SK-N-SH (cell line): ENCODE measurements at regions not wholly inside any gene's neighbourhood (a gene's known extent, or its start where the extent isn't known, plus 50 kb on each side); places are given as distances from the start of the nearest gene placed in this dataset.

Experiments used
- CTCF ChIA-PET: fragments of 300-600, 350-600 bp; formaldehyde crosslinking; extraction: SDS; loops from one replicate; lab custom pipeline; 2021; lab: Yijun Ruan, JAX
- POLR2A ChIA-PET: fragments of 350-600 bp; sonication (Branson Sonifier 250); formaldehyde crosslinking; extraction: SDS; loops from one replicate; lab custom pipeline; 2020; ENCODE audit warnings: antibody characterized with exemption, inconsistent platforms; lab: Yijun Ruan, JAX
- DNase-seq: peaks from one replicate; pipeline ENCODE4 v3.0.0; 2012
- H2AFZ ChIP-seq: fragments of 200-600 bp; sonication (generic); 2 replicates; pipeline ENCODE4 v1.8.1; 2016; ENCODE audit warnings: antibody characterized with exemption, mild to moderate bottlenecking, low read depth
- H3F3A ChIP-seq: fragments of 200-600 bp; sonication (generic); replicated peaks from 2 replicates; pipeline ENCODE3; 2016; ENCODE audit warnings: antibody characterized with exemption, mild to moderate bottlenecking; ENCODE audit not compliant: insufficient read depth
- H3K27ac ChIP-seq, 2 experiments: fragments of 200-500 bp in 1 of 2; fragments of 200-600 bp in 1 of 2; sonication (Bioruptor generic) in 1 of 2; sonication (generic), shearing (Covaris generic) in 1 of 2; 2 replicates each; pipeline versions ENCODE4 v1.5.1 to v1.6.1; 2014 to 2016; ENCODE audit warnings: low read depth in 2 of 2, inconsistent platforms in 1 of 2, low read length in 1 of 2, mild to moderate bottlenecking in 1 of 2, mixed read lengths in 1 of 2
- H3K27me3 ChIP-seq: fragments of 200-600 bp; sonication (generic), shearing (Covaris generic); 2 replicates; pipeline ENCODE4 v1.6.1; 2016; ENCODE audit warnings: mixed run types; ENCODE audit not compliant: insufficient read depth
- H3K36me3 ChIP-seq, 2 experiments: fragments of 200-500 bp in 1 of 2; fragments of 200-600 bp in 1 of 2; sonication (Bioruptor generic) in 1 of 2; sonication (generic) in 1 of 2; replicated peaks in 1 of 2; 2 replicates each; pipeline versions ENCODE3 to v1.5.1; 2014 to 2016; ENCODE audit warnings: low read length in 1 of 2, mild to moderate bottlenecking in 1 of 2; ENCODE audit not compliant: insufficient read depth in 2 of 2, control insufficient read depth in 1 of 2
- H3K4me1 ChIP-seq, 2 experiments: fragments of 200-500 bp in 1 of 2; fragments of 200-600 bp in 1 of 2; sonication (Bioruptor generic) in 1 of 2; sonication (generic), shearing (Covaris generic) in 1 of 2; 2 replicates each; pipeline versions ENCODE4 v1.5.1 to v1.6.1; 2014 to 2016; ENCODE audit warnings: low read depth in 1 of 2, low read length in 1 of 2, mixed run types in 1 of 2; ENCODE audit not compliant: insufficient read depth in 2 of 2, control insufficient read depth in 1 of 2
- H3K4me2 ChIP-seq: fragments of 200-600 bp; sonication (generic), shearing (Covaris generic); 2 replicates; pipeline ENCODE4 v1.6.1; 2017; ENCODE audit warnings: mixed run types
- H3K4me3 ChIP-seq, 2 experiments: fragments of 200-500 bp in 1 of 2; fragments of 200-600 bp in 1 of 2; sonication (Bioruptor generic) in 1 of 2; sonication (generic), shearing (Covaris generic) in 1 of 2; 2 replicates each; pipeline versions ENCODE4 v1.5.1 to v1.8.1; 2014 to 2016; ENCODE audit warnings: low read depth in 2 of 2, inconsistent platforms in 1 of 2, low read length in 1 of 2, mild to moderate bottlenecking in 1 of 2, mixed read lengths in 1 of 2, moderate library complexity in 1 of 2
- H3K79me2 ChIP-seq: fragments of 200-600 bp; sonication (generic); 2 replicates; pipeline ENCODE4 v1.8.1; 2017; ENCODE audit warnings: mild to moderate bottlenecking; ENCODE audit not compliant: insufficient read depth
- H3K9ac ChIP-seq: fragments of 200-600 bp; sonication (generic); 2 replicates; pipeline ENCODE4 v1.6.1; 2017; ENCODE audit warnings: mixed run types
- H3K9me2 ChIP-seq: fragments of 200-600 bp; sonication (generic); 2 replicates; pipeline ENCODE4 v1.6.1; 2017; ENCODE audit warnings: mixed run types
- H3K9me3 ChIP-seq: fragments of 200-600 bp; sonication (generic); 2 replicates; pipeline ENCODE4 v1.6.1; 2017; ENCODE audit warnings: mixed run types, mild to moderate bottlenecking, moderate library complexity
- H4K20me1 ChIP-seq: fragments of 200-600 bp; sonication (generic); 2 replicates; pipeline ENCODE4 v1.6.1; 2017; ENCODE audit warnings: mild to moderate bottlenecking, mixed run types; ENCODE audit not compliant: insufficient read depth
- CHD2 ChIP-seq: fragments of 150-350 bp; IDR thresholded peaks from 2 replicates; pipeline ENCODE4 v1.6.1; 2018; ENCODE audit warnings: low read length; ENCODE audit not compliant: partially characterized antibody
- ELF1 ChIP-seq: IDR thresholded peaks from 2 replicates; pipeline ENCODE4 v1.4.0; 2012
- MXI1 ChIP-seq: IDR thresholded peaks from 2 replicates; pipeline ENCODE4 v1.6.1; 2012; ENCODE audit warnings: mild to moderate bottlenecking, low read depth, low read length, improper control_type of control experiment
- POLR2AphosphoS5 ChIP-seq: IDR thresholded peaks from 2 replicates; pipeline ENCODE4 v1.6.1; 2012; ENCODE audit warnings: low read depth, low read length
- SIN3A ChIP-seq: IDR thresholded peaks from 2 replicates; pipeline ENCODE4 v1.6.1; 2012; ENCODE audit warnings: low read depth, mild to moderate bottlenecking, low read length, moderate library complexity, borderline replicate concordance
- TCF12 ChIP-seq: IDR thresholded peaks from 2 replicates; pipeline ENCODE4 v1.4.0; 2012
- WGBS: methylation state at CpG from one replicate; pipeline ENCODE4 v1.1.6; 2017; ENCODE audit warnings: low lambda C conversion rate; 5-methylcytosine and 5-hydroxymethylcytosine counted together
- TF ChIP-seq, protein P1 (sequence below): fragments of 150-350 bp; IDR thresholded peaks from 2 replicates; pipeline ENCODE4 v1.6.1; 2016; ENCODE audit warnings: mild to moderate bottlenecking, low read depth, low read length
- TF ChIP-seq, protein P2 (sequence below): IDR thresholded peaks from 2 replicates; pipeline ENCODE4 v1.4.0; 2012; ENCODE audit warnings: low read depth, borderline replicate concordance
- TF ChIP-seq, protein P3 (sequence below): IDR thresholded peaks from 2 replicates; pipeline ENCODE4 v1.6.1; 2012; ENCODE audit warnings: mild to moderate bottlenecking, low read depth, low read length, moderate library complexity

DNA sequence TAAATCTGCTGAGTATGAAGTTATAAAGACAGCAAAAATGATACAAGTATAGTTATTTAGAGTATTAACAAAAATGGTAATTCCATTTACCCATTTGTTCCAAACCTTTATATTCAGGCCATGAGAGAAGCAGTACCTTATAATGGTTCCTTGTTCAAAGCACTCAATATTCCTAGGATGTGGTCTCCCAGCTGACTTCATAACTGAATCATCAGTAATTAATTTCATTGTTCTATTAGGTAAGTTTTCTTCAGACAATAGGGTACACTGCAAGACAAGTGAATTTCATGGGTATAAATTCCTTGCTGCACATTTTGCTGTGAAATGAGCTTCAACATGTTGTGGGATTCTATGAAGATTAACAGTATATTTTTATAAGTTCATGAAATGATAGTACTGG is 550.8 kb upstream of the ZEB2 start:
- DNase-seq = no peak
- Histone ChIP-seq H4K20me1 (no peaks in the 10 kb centered on the region), H3F3A (no peaks in the 10 kb centered on the region), H3K4me2 (no peak overlapping the region), H3K4me3 (no peak overlapping the region), H3K27ac (no peak overlapping the region), H3K9me3 (no peaks in the 10 kb centered on the region), H3K79me2 (no peaks in the 10 kb centered on the region), H2AFZ (no peak overlapping the region), H3K4me1 (no peaks in the 10 kb centered on the region; a peak in 1 of 4 replicates), H3K9me2 (no peaks in the 10 kb centered on the region), H3K36me3 (no peaks in the 10 kb centered on the region), H3K9ac (no peak overlapping the region), H3K27me3 (no peaks in the 10 kb centered on the region)
- no peak for TF ChIP-seq CHD2
- TF ChIP-seq MXI1 = no peak
- no peak for TF ChIP-seq SIN3A
- TF ChIP-seq ELF1 = no peak
- no peak for TF ChIP-seq POLR2AphosphoS5
- TF ChIP-seq TCF12 = no peak
- ChIA-PET POLR2A (no interaction called here), CTCF (no interaction called here)

DNA sequence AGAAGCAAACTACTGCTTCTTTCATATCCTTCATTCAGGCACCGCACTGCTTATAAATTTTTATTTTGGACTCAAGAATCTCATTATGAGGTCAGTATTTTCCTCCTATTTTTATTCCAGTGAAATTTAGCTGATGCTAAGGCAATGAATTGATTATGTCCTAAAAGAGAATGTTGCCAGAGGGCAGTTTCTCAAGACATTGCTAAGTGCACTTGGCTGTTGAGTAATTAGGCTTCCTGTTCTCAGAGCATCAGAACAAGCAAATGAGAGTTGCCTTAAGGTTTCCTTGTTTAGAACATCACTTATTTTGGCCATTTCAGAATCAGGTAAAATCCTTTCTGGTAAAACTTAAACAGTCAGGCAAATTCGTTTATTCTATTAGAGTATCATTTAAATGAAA is 548.6 kb upstream of the ZEB2 start:
- Histone ChIP-seq H3K9ac (no peak overlapping the region), H3K36me3 (no peaks in the 10 kb centered on the region), H4K20me1 (no peaks in the 10 kb centered on the region), H3K4me1 (no peaks in the 10 kb centered on the region), H2AFZ (no peak overlapping the region), H3K27ac (no peak overlapping the region), H3F3A (no peaks in the 10 kb centered on the region), H3K4me2 (no peak overlapping the region), H3K9me3 (no peaks in the 10 kb centered on the region), H3K27me3 (no peaks in the 10 kb centered on the region), H3K9me2 (no peaks in the 10 kb centered on the region), H3K4me3 (no peak overlapping the region), H3K79me2 (no peaks in the 10 kb centered on the region)
- ChIA-PET POLR2A (no interaction called here), CTCF (interaction anchor here (0.7 kb wide), 1 partner anchor 278 kb away, joined by 3 read pairs; no protein-coding TSS in a partner anchor)
- no peak for DNase-seq
- TF ChIP-seq, protein P1, sequence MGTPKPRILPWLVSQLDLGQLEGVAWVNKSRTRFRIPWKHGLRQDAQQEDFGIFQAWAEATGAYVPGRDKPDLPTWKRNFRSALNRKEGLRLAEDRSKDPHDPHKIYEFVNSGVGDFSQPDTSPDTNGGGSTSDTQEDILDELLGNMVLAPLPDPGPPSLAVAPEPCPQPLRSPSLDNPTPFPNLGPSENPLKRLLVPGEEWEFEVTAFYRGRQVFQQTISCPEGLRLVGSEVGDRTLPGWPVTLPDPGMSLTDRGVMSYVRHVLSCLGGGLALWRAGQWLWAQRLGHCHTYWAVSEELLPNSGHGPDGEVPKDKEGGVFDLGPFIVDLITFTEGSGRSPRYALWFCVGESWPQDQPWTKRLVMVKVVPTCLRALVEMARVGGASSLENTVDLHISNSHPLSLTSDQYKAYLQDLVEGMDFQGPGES = no peak
- TF ChIP-seq CHD2 = no peak
- TF ChIP-seq, protein P2, sequence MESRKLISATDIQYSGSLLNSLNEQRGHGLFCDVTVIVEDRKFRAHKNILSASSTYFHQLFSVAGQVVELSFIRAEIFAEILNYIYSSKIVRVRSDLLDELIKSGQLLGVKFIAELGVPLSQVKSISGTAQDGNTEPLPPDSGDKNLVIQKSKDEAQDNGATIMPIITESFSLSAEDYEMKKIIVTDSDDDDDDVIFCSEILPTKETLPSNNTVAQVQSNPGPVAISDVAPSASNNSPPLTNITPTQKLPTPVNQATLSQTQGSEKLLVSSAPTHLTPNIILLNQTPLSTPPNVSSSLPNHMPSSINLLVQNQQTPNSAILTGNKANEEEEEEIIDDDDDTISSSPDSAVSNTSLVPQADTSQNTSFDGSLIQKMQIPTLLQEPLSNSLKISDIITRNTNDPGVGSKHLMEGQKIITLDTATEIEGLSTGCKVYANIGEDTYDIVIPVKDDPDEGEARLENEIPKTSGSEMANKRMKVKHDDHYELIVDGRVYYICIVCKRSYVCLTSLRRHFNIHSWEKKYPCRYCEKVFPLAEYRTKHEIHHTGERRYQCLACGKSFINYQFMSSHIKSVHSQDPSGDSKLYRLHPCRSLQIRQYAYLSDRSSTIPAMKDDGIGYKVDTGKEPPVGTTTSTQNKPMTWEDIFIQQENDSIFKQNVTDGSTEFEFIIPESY = no peak
- TF ChIP-seq TCF12 = no peak
- TF ChIP-seq, protein P3, sequence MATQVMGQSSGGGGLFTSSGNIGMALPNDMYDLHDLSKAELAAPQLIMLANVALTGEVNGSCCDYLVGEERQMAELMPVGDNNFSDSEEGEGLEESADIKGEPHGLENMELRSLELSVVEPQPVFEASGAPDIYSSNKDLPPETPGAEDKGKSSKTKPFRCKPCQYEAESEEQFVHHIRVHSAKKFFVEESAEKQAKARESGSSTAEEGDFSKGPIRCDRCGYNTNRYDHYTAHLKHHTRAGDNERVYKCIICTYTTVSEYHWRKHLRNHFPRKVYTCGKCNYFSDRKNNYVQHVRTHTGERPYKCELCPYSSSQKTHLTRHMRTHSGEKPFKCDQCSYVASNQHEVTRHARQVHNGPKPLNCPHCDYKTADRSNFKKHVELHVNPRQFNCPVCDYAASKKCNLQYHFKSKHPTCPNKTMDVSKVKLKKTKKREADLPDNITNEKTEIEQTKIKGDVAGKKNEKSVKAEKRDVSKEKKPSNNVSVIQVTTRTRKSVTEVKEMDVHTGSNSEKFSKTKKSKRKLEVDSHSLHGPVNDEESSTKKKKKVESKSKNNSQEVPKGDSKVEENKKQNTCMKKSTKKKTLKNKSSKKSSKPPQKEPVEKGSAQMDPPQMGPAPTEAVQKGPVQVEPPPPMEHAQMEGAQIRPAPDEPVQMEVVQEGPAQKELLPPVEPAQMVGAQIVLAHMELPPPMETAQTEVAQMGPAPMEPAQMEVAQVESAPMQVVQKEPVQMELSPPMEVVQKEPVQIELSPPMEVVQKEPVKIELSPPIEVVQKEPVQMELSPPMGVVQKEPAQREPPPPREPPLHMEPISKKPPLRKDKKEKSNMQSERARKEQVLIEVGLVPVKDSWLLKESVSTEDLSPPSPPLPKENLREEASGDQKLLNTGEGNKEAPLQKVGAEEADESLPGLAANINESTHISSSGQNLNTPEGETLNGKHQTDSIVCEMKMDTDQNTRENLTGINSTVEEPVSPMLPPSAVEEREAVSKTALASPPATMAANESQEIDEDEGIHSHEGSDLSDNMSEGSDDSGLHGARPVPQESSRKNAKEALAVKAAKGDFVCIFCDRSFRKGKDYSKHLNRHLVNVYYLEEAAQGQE = no peak
- 95% methylated on average over 2 of the region's 2 CpGs for WGBS
